Neural progenitor cell (in vitro differentiated cells): ENCODE measurements at regions not wholly inside any gene's neighbourhood (a gene's known extent, or its start where the extent isn't known, plus 50 kb on each side); places are given as distances from the start of the nearest gene placed in this dataset.
"Not testable (repeated sequence)": the region's sequence is repeated elsewhere in the genome, so short reads cannot be mapped to it uniquely, and the experiment has no call there.

Experiments
- CTCF ChIP-seq: fragments of 200-600 bp; sonication (generic); IDR thresholded peaks from 2 replicates; pipeline ENCODE4 v1.5.1; 2017; ENCODE audit warnings: antibody characterized with exemption, mild to moderate bottlenecking
- EZH2 ChIP-seq: fragments of 200-600 bp; sonication (generic); IDR thresholded peaks from 2 replicates; pipeline ENCODE4 v1.6.1; 2017; ENCODE audit warnings: antibody characterized with exemption, mild to moderate bottlenecking, moderate library complexity
- EZH2phosphoT487 ChIP-seq: fragments of 200-600 bp; sonication (generic); IDR thresholded peaks from 2 replicates; pipeline ENCODE4 v1.6.1; 2017; ENCODE audit warnings: antibody characterized with exemption

- TF ChIP-seq CTCF, EZH2, EZH2phosphoT487: not testable (repeated sequence)
Measured at GRCh38 chr21:9837526-9837925, 683.9 kb upstream of the TPTE start.
